Subcutaneous abdominal adipose tissue (tissue), 5 donors: ENCODE measurements at regions not wholly inside any gene's neighbourhood (a gene's known extent, or its start where the extent isn't known, plus 50 kb on each side); places are given as distances from the start of the nearest gene placed in this dataset.

Experiments used
- H3K27ac ChIP-seq: one replicate; pipeline ENCODE4 v1.7.0; 2013; ENCODE audit warnings: low read depth, mild to moderate bottlenecking, inconsistent platforms, low read length, moderate library complexity
- H3K27me3 ChIP-seq, 5 donors: one replicate each; pipeline ENCODE4 v1.7.0; 2013; ENCODE audit warnings: low read length in 5 of 5, inconsistent platforms in 1 of 5; ENCODE audit not compliant: control insufficient read depth in 5 of 5, insufficient read depth in 4 of 5
- H3K36me3 ChIP-seq, 5 donors: one replicate each; pipeline ENCODE4 v1.7.0; 2013; ENCODE audit warnings: low read length in 5 of 5; ENCODE audit not compliant: control insufficient read depth in 5 of 5, insufficient read depth in 5 of 5
- H3K4me1 ChIP-seq, 5 donors: one replicate each; pipeline ENCODE4 v1.7.0; 2013; ENCODE audit warnings: low read length in 5 of 5, mild to moderate bottlenecking in 3 of 5, moderate library complexity in 1 of 5; ENCODE audit not compliant: control insufficient read depth in 5 of 5, insufficient read depth in 5 of 5
- H3K4me3 ChIP-seq, 5 donors: one replicate each; pipeline ENCODE4 v1.7.0; 2013; ENCODE audit warnings: low read length in 5 of 5, low read depth in 1 of 5
- H3K9ac ChIP-seq, 5 donors: one replicate each; pipeline ENCODE4 v1.7.0; 2013; ENCODE audit warnings: low read length in 5 of 5, mild to moderate bottlenecking in 4 of 5, moderate library complexity in 3 of 5
- H3K9me3 ChIP-seq, 5 donors: one replicate each; pipeline ENCODE4 v1.7.0; 2013; ENCODE audit warnings: low read length in 5 of 5; ENCODE audit not compliant: control insufficient read depth in 5 of 5
- donor health status: healthy.
- donor health status: healthy.
- donor health status: healthy.
- donor health status: healthy.
- donor health status: healthy.

GRCh38 chr2:226573158-226573557 is 226.5 kb downstream of the IRS1 start:
- no peaks in the 10 kb centered on the region for H3K27me3 ChIP-seq
- no peak overlapping the region for H3K4me3 ChIP-seq
- no peaks in the 10 kb centered on the region for H3K4me1 ChIP-seq
- H3K27ac ChIP-seq, result no peak overlapping the region
- H3K9ac ChIP-seq, result no peak overlapping the region
- no peaks in the 10 kb centered on the region for H3K36me3 ChIP-seq
- no peaks in the 10 kb centered on the region for H3K9me3 ChIP-seq

DNA sequence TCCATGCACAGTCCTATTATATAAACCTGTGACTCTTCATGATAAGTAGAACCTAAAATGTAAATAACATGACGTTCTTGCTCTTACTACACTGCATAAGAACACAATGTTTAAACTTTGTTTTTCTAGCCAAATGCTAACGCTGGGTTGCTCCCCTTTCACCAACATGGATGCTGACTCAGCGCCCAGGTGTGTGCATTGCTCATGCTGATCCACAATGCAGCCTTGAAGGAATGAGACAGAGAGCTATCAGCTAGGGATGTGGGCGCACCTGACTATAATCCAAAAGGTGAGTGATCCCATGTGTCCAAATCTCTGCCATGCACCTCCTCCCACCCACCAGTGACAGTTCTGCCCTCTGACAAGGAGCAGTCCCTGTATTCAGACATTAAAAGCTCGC is 235.0 kb downstream of the IRS1 start:
- H3K4me1 ChIP-seq, result no peaks in the 10 kb centered on the region
- H3K27ac ChIP-seq, result no peak overlapping the region
- no peaks in the 10 kb centered on the region for H3K36me3 ChIP-seq
- H3K9me3 ChIP-seq, result no peaks in the 10 kb centered on the region
- H3K4me3 ChIP-seq, result no peak overlapping the region
- H3K27me3 ChIP-seq, result peaks cover 0 to 2% (median 0%) of the 10 kb centered on the region in 5 donors
- H3K9ac ChIP-seq, result no peak overlapping the region

GRCh38 chr2:226561962-226562361 is 237.7 kb downstream of the IRS1 start:
- Histone ChIP-seq H3K36me3 (no peaks in the 10 kb centered on the region), H3K27me3 (peaks cover 0 to 2% (median 0%) of the 10 kb centered on the region in 5 donors), H3K4me3 (no peak overlapping the region), H3K27ac (no peak overlapping the region), H3K9ac (no peak overlapping the region), H3K9me3 (no peaks in the 10 kb centered on the region), H3K4me1 (no peaks in the 10 kb centered on the region)

- Histone ChIP-seq H3K9ac (no peak overlapping the region), H3K4me3 (no peak overlapping the region), H3K9me3 (no peaks in the 10 kb centered on the region), H3K27ac (no peak overlapping the region), H3K27me3 (peaks cover 0 to 2% (median 0%) of the 10 kb centered on the region in 5 donors), H3K36me3 (no peaks in the 10 kb centered on the region), H3K4me1 (no peaks in the 10 kb centered on the region)
These were observed 239.3 kb downstream of the IRS1 start for GRCh38 chr2:226560325-226560724.

GRCh38 chr2:226559536-226559935 is 240.1 kb downstream of the IRS1 start:
- no peak overlapping the region for H3K4me3 ChIP-seq
- H3K9ac ChIP-seq, result no peak overlapping the region
- no peaks in the 10 kb centered on the region for H3K9me3 ChIP-seq
- H3K27ac ChIP-seq, result no peak overlapping the region
- H3K4me1 ChIP-seq, result no peaks in the 10 kb centered on the region
- H3K36me3 ChIP-seq, result no peaks in the 10 kb centered on the region
- peaks cover 0 to 2% (median 0%) of the 10 kb centered on the region in 5 donors for H3K27me3 ChIP-seq

DNA sequence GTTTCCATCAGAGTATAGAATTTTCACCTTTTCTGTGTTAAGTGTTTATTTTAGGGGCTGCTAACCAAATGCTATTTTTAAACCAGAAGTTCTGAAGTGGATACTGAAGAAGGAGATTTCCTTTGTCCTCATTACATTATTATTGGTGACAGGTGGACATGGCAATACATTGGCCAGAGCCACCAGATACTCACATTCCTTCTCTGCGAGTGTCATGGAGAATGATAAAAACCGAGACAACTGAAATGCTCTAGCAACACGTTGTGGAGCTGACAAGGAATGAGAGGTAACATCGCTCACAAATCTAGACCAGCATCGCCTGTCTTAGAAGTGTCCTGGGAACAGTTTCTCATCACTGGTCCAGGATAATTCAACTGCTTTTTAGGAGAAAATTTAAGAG is 241.2 kb downstream of the IRS1 start:
- Histone ChIP-seq H3K27me3 (peaks cover 0 to 2% (median 0%) of the 10 kb centered on the region in 5 donors), H3K9me3 (no peaks in the 10 kb centered on the region), H3K27ac (no peak overlapping the region), H3K4me1 (no peaks in the 10 kb centered on the region), H3K36me3 (no peaks in the 10 kb centered on the region), H3K9ac (no peak overlapping the region), H3K4me3 (no peak overlapping the region)

DNA sequence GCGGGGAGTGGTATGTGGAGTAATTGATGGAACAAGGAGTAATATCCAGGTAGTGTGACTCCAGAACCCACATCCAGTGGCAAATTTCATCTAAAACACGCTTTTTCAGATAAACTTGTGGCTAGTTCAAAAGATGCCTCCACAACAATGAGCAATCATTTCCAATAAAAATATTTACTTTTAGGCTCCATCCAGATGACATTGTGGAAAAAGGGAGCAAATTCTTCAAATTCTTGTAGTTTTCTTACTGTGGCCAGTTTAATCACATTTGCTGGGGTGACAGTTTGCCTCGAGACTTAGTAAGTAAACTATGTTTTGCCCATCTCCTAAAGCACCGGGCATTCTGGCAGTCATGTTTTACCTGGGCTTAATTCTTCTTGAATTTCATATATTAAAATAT is 243.6 kb downstream of the IRS1 start:
- H3K9me3 ChIP-seq, result no peaks in the 10 kb centered on the region
- no peak overlapping the region for H3K27ac ChIP-seq
- H3K4me1 ChIP-seq, result no peaks in the 10 kb centered on the region
- H3K36me3 ChIP-seq, result no peaks in the 10 kb centered on the region
- no peak overlapping the region for H3K9ac ChIP-seq
- no peak overlapping the region for H3K4me3 ChIP-seq
- no peaks in the 10 kb centered on the region for H3K27me3 ChIP-seq

DNA sequence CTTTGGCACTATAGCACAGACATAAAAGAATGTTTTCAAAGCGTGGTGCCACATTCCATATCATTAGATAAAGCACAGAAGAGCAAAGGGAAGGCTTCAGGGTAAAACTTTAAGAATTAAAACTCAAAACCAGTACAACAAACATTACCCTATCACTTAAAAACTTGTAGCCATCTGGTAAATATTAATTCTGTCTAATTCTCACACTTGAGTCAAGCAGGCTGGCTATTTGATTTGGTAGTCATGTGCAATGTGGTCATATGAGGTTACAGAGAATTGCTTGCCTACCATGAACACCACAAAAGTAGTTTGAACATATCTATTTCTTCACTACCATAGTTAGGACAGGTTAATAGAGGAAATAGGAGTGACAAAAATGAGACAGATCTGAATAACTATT is 244.9 kb downstream of the IRS1 start:
- Histone ChIP-seq H3K4me3 (no peak overlapping the region), H3K36me3 (no peaks in the 10 kb centered on the region), H3K9me3 (no peaks in the 10 kb centered on the region), H3K4me1 (no peaks in the 10 kb centered on the region), H3K27me3 (no peaks in the 10 kb centered on the region), H3K9ac (no peak overlapping the region), H3K27ac (no peak overlapping the region)

- Histone ChIP-seq H3K4me1 (peaks cover 0 to 6% (median 0%) of the 10 kb centered on the region in 5 donors), H3K36me3 (no peaks in the 10 kb centered on the region), H3K27ac (no peak overlapping the region), H3K9me3 (no peaks in the 10 kb centered on the region), H3K4me3 (no peak overlapping the region), H3K9ac (no peak overlapping the region), H3K27me3 (no peaks in the 10 kb centered on the region)
These were observed 246.3 kb downstream of the IRS1 start for GRCh38 chr2:226553333-226553732.

DNA sequence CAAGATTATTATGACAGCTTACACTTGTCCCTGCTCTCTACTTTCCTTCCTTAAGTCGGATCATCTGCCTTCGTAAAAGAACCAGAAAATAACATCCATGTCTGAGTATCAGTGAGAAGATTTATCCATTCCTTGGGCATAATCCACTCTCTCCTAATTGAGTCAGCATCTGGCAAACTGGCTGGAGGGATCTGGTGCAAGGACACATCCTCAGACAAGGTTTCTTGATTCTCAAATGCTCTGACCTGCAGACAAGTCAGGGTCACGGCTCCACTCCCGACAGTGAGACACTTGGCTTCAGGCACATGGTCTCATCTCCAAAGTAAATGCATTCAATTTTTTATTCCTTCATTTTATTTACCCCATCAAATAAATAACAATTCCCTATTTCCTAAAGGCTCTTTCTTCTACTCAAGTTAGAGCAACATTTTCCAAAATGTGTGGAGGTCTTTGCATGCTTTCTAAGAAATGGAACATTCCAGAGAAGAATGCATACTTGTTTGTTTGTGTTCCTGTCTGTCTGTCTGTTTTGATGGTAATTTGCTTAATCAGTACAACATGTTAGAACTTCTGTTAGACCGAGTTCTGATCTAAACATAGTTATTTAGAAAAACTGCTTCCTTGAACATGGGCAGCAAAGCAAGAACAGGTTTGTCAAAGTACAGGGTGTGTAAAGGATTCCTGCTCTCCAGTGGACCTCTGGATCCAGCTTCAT is 246.9 kb downstream of the IRS1 start:
- no peak overlapping the region for H3K4me3 ChIP-seq
- H3K9me3 ChIP-seq, result no peaks in the 10 kb centered on the region
- H3K27ac ChIP-seq, result no peak overlapping the region
- H3K9ac ChIP-seq, result no peak overlapping the region
- peaks cover 0 to 7% (median 0%) of the 10 kb centered on the region in 5 donors for H3K4me1 ChIP-seq
- H3K27me3 ChIP-seq, result no peaks in the 10 kb centered on the region
- no peaks in the 10 kb centered on the region for H3K36me3 ChIP-seq
